Calu3 (cell line): ENCODE measurements at regions not wholly inside any gene's neighbourhood (a gene's known extent, or its start where the extent isn't known, plus 50 kb on each side); places are given as distances from the start of the nearest gene placed in this dataset.

Source experiments
- BruUV-seq: library from RNA; stranded (reverse); fragments of 400-500 nt; replicated peaks from 2 replicates; lab custom pipeline; 2021; lab: Mats Ljungman, UMichigan
- CTCF ChIA-PET: fragments of 300-600 bp; sonication (Branson Sonifier 250); formaldehyde crosslinking; loops from one replicate; lab custom pipeline; 2022; ENCODE audit warnings: antibody characterized with exemption; lab: Charles Lee
- DNase-seq: peaks from one replicate; pipeline ENCODE4 v3.0.0; 2022
- H3K27ac Mint-ChIP-seq: one replicate; pipeline ENCODE4 v1.8.0; 2022; ENCODE audit warnings: mixed read lengths; ENCODE audit not compliant: unreplicated experiment
- H3K27me3 Mint-ChIP-seq: one replicate; pipeline ENCODE4 v1.8.0; 2022; ENCODE audit warnings: mixed read lengths; ENCODE audit not compliant: unreplicated experiment
- H3K36me3 Mint-ChIP-seq: one replicate; pipeline ENCODE4 v1.8.0; 2022; ENCODE audit warnings: mild to moderate bottlenecking, moderate library complexity, mixed read lengths; ENCODE audit not compliant: insufficient read depth, unreplicated experiment
- H3K4me1 Mint-ChIP-seq: one replicate; pipeline ENCODE4 v1.8.0; 2022; ENCODE audit warnings: mild to moderate bottlenecking, low read depth, mixed read lengths; ENCODE audit not compliant: unreplicated experiment
- H3K4me3 Mint-ChIP-seq: one replicate; pipeline ENCODE4 v1.8.0; 2022; ENCODE audit warnings: mild to moderate bottlenecking, low read depth, moderate library complexity, mixed read lengths; ENCODE audit not compliant: unreplicated experiment
- H3K9me3 Mint-ChIP-seq: one replicate; pipeline ENCODE4 v1.8.0; 2022; ENCODE audit warnings: low read depth, mixed read lengths; ENCODE audit not compliant: unreplicated experiment
- intact Hi-C: fragments of 100-400 bp; cut with micrococcal nuclease; formaldehyde crosslinking; loops from one replicate; pipeline ENCODE4 v1.10.0; 2022; ENCODE audit not compliant: unreplicated experiment
- TF ChIP-seq, protein P1 (sequence below): fragments of 200-600 bp; IDR thresholded peaks from one replicate; pipeline ENCODE4 v1.8.0; 2022; ENCODE audit warnings: antibody characterized with exemption; ENCODE audit not compliant: unreplicated experiment

DNA sequence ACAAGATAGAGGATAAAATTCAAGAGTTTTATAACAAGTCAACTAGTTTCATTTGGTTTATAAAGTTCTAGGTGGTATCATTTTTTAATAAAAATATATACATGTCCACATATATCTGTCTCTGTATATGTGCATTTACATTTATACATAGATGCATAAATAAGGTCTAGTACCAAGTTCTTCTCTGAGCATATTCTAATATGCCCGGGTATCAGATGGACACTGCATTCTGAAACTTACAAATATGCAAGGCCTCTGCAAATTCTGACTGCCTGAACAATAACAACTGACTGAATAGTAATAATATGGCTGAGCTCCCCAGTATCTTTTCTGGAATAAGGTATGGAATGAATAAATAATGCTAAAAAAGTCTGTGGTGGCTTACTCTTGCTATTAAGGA lies 304.8 kb downstream of the KLF12 start:
- Mint-ChIP-seq H3K9me3 (no peaks in the 10 kb centered on the region), H3K36me3 (peaks cover 5% of the 10 kb centered on the region), H3K27ac (no peak overlapping the region), H3K4me1 (no peaks in the 10 kb centered on the region), H3K27me3 (no peaks in the 10 kb centered on the region), H3K4me3 (no peak overlapping the region)
- TF ChIP-seq, protein P1, sequence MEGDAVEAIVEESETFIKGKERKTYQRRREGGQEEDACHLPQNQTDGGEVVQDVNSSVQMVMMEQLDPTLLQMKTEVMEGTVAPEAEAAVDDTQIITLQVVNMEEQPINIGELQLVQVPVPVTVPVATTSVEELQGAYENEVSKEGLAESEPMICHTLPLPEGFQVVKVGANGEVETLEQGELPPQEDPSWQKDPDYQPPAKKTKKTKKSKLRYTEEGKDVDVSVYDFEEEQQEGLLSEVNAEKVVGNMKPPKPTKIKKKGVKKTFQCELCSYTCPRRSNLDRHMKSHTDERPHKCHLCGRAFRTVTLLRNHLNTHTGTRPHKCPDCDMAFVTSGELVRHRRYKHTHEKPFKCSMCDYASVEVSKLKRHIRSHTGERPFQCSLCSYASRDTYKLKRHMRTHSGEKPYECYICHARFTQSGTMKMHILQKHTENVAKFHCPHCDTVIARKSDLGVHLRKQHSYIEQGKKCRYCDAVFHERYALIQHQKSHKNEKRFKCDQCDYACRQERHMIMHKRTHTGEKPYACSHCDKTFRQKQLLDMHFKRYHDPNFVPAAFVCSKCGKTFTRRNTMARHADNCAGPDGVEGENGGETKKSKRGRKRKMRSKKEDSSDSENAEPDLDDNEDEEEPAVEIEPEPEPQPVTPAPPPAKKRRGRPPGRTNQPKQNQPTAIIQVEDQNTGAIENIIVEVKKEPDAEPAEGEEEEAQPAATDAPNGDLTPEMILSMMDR, result no peak
- CTCF ChIA-PET, result no interaction called here
- intact Hi-C loops, result no loop called here
- DNase-seq, result no peak
- BruUV-seq, result no TSS peak

DNA sequence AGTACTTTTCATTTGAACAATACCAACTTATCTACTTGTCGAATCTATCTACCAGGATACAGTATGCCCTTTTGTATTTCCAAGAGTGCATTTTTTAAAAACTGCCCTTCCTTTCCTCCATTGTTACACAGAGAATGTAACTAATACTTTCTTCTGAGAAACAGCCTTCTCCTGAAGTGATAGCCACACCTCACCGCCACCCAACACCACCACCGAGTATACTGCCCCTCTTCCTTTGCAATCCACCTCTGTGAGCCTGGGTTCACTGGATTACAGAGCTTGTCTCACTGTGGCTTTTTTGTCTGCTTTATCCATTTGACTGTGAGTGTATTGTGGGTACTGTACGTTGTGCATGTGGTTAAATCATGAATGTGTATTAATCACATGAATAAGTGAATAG lies 305.4 kb downstream of the KLF12 start:
- no TSS peak for BruUV-seq
- CTCF ChIA-PET, result no interaction called here
- intact Hi-C loops, result no loop called here
- Mint-ChIP-seq H3K4me1 (no peaks in the 10 kb centered on the region), H3K27ac (no peak overlapping the region), H3K36me3 (peaks cover 5% of the 10 kb centered on the region), H3K9me3 (no peaks in the 10 kb centered on the region), H3K4me3 (no peak overlapping the region), H3K27me3 (no peaks in the 10 kb centered on the region)
- TF ChIP-seq, protein P1, result no peak
- no peak for DNase-seq

DNA sequence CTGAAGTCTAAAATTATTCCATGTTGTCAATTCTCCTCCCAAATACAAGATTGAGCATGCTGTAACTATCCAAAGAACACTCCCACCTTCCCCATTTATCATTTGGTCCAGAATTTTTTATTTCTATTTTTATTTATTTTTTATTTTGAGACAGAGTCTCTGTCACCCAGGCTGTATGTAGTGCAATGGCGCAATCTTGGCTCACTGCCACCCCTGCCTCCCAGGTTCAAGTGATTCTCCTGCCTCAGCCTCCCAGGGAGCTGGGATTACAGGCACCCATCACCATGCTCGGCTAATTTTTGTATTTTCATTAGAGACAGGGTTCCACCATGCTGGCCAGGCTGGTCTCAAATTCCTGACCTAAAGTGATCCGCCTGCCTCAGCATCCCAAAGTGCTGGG lies 306.8 kb downstream of the KLF12 start:
- TF ChIP-seq, protein P1, result no peak
- CTCF ChIA-PET, result no interaction called here
- no peak for DNase-seq
- H3K4me1 Mint-ChIP-seq, result no peaks in the 10 kb centered on the region
- no peaks in the 10 kb centered on the region for H3K27me3 Mint-ChIP-seq
- no TSS peak for BruUV-seq
- no peaks in the 10 kb centered on the region for H3K9me3 Mint-ChIP-seq
- no peak overlapping the region for H3K4me3 Mint-ChIP-seq
- H3K27ac Mint-ChIP-seq, result no peak overlapping the region
- peaks cover 5% of the 10 kb centered on the region for H3K36me3 Mint-ChIP-seq
- intact Hi-C loops, result no loop called here

DNA sequence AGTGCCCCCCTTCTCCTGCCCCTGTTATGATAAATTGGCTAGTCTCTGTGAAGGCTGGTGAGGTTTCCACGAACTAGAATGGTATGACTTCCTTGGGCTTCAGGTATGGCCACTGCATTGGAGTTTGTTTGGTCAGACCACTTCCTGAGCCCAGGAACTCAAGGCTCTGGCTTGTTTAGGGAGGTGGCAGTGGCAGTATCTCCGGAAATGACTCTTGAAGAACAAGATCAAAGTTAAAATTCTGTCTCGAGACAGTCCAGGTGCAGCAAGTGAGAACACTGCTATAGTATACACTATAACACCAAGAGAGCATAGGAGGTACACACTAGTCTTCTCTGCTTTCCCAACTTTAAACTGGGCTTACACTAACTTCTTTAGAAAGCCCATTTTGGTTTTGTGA lies 309.1 kb downstream of the KLF12 start:
- Mint-ChIP-seq H3K27ac (no peak overlapping the region), H3K9me3 (no peaks in the 10 kb centered on the region), H3K4me1 (no peaks in the 10 kb centered on the region), H3K4me3 (no peak overlapping the region), H3K36me3 (peaks cover 5% of the 10 kb centered on the region), H3K27me3 (no peaks in the 10 kb centered on the region)
- intact Hi-C loops, result no loop called here
- TF ChIP-seq, protein P1, result no peak
- no TSS peak for BruUV-seq
- no peak for DNase-seq
- CTCF ChIA-PET, result no interaction called here
